CD4-positive, alpha-beta T cell (primary cell): ENCODE measurements at regions not wholly inside any gene's neighbourhood (a gene's known extent, or its start where the extent isn't known, plus 50 kb on each side); places are given as distances from the start of the nearest gene placed in this dataset.

ENCODE experiments used
- ATAC-seq: fragments of 200-7000 bp; cut with Tn5 transposase; one replicate; pipeline ENCODE4 v1.10.0; 2022; ENCODE audit warnings: mild to moderate bottlenecking; ENCODE audit not compliant: poor library complexity
- CTCF ChIA-PET: fragments of 350-600 bp; sonication (Branson Sonifier 250); formaldehyde crosslinking; loops from one replicate; lab custom pipeline; 2021; ENCODE audit warnings: antibody characterized with exemption, inconsistent platforms; lab: Charles Lee
- POLR2A ChIA-PET: fragments of 350-600 bp; sonication (Branson Sonifier 250); formaldehyde crosslinking; loops from one replicate; lab custom pipeline; 2021; ENCODE audit warnings: antibody characterized with exemption, inconsistent platforms; lab: Charles Lee
- DNase-seq, 14 experiments: peaks; one replicate each; pipeline ENCODE4 v3.0.0-alpha.2; 2013 to 2020; ENCODE audit warnings: mixed read lengths in 2 of 14
- H3K27ac ChIP-seq, 2 donors: one replicate each; pipeline versions ENCODE4 v1.5.1 to v1.7.0; 2013; ENCODE audit warnings: low read length in 2 of 2, low read depth in 1 of 2, mild to moderate bottlenecking in 1 of 2
- H3K27me3 ChIP-seq, 2 experiments: 1 replicate in 1 of 2; 2 replicates in 1 of 2; pipeline versions ENCODE4 v1.6.1 to v1.7.0; 2013; ENCODE audit warnings: low read length in 2 of 2, control low read depth in 1 of 2, mild to moderate bottlenecking in 1 of 2, moderate library complexity in 1 of 2; ENCODE audit not compliant: insufficient read depth in 2 of 2, control insufficient read depth in 1 of 2
- H3K36me3 ChIP-seq: one replicate; pipeline ENCODE4 v1.6.1; 2013; ENCODE audit warnings: low read length, control low read depth; ENCODE audit not compliant: insufficient read depth
- H3K4me1 ChIP-seq: one replicate; pipeline ENCODE4 v1.6.1; 2013; ENCODE audit warnings: low read length, control low read depth; ENCODE audit not compliant: insufficient read depth
- H3K4me3 ChIP-seq: one replicate; pipeline ENCODE4 v1.5.1; 2013; ENCODE audit warnings: mild to moderate bottlenecking, low read length, moderate library complexity
- H3K9me3 ChIP-seq, 2 experiments: 1 replicate in 1 of 2; 2 replicates in 1 of 2; pipeline versions ENCODE4 v1.6.1 to v1.7.0; 2013; ENCODE audit warnings: low read length in 2 of 2, mild to moderate bottlenecking in 2 of 2, control low read depth in 1 of 2, moderate library complexity in 1 of 2; ENCODE audit not compliant: control insufficient read depth in 1 of 2, insufficient read depth in 1 of 2
- H3K27ac Mint-ChIP-seq: one replicate; pipeline ENCODE4 v1.8.0; 2020; ENCODE audit warnings: mixed read lengths
- H3K27me3 Mint-ChIP-seq: one replicate; pipeline ENCODE4 v1.8.0; 2021; ENCODE audit warnings: mixed read lengths
- H3K36me3 Mint-ChIP-seq: one replicate; pipeline ENCODE4 v1.8.0; 2021; ENCODE audit warnings: low read depth, mixed read lengths
- H3K4me1 Mint-ChIP-seq: one replicate; pipeline ENCODE4 v1.8.0; 2021; ENCODE audit warnings: low read depth, mixed read lengths
- H3K4me3 Mint-ChIP-seq: one replicate; pipeline ENCODE4 v1.8.0; 2020; ENCODE audit warnings: mild to moderate bottlenecking, mixed read lengths
- H3K9me3 Mint-ChIP-seq: one replicate; pipeline ENCODE4 v1.8.0; 2020; ENCODE audit warnings: mixed read lengths
- intact Hi-C, 2 experiments: fragments of 100-400 bp; cut with DNase I in 1 of 2; cut with micrococcal nuclease in 1 of 2; formaldehyde crosslinking; loops; one replicate each; pipeline versions ENCODE4 v1.15.1 to v1.9.0; 2023 to 2025; cut with DNase I, micrococcal nuclease
- TF ChIP-seq, protein P1 (sequence below): fragments of 200-600 bp; IDR thresholded peaks from one replicate; pipeline ENCODE4 v1.8.0; 2022; ENCODE audit warnings: antibody characterized with exemption, mild to moderate bottlenecking

DNA sequence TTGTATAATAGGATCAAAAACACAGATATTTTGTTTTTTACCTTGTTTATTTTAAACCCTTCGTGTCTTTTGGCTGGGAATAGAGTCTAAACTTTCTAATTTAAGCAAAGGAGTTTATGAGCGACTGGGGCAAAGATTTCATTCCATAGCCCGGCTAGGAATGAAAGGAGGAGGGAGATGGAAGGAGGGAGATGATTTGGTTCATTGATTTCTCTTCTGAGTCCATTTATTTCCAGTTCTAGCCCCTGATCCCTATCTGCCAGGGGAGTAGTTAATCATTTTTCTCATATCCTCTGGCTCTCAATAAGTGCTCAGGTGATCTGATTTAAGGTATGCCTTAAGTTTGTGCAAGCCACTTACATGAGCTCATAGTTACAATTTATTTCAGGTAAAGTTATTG lies 120.0 kb downstream of the SPRY1 start:
- no peaks in the 10 kb centered on the region for H3K36me3 Mint-ChIP-seq
- Histone ChIP-seq H3K4me3 (no peak overlapping the region), H3K27ac (no peak overlapping the region), H3K36me3 (no peaks in the 10 kb centered on the region), H3K9me3 (no peaks in the 10 kb centered on the region), H3K4me1 (no peaks in the 10 kb centered on the region), H3K27me3 (no peaks in the 10 kb centered on the region)
- DNase-seq = no peak
- POLR2A ChIA-PET = no interaction called here
- no peaks in the 10 kb centered on the region for H3K9me3 Mint-ChIP-seq
- TF ChIP-seq, protein P1, sequence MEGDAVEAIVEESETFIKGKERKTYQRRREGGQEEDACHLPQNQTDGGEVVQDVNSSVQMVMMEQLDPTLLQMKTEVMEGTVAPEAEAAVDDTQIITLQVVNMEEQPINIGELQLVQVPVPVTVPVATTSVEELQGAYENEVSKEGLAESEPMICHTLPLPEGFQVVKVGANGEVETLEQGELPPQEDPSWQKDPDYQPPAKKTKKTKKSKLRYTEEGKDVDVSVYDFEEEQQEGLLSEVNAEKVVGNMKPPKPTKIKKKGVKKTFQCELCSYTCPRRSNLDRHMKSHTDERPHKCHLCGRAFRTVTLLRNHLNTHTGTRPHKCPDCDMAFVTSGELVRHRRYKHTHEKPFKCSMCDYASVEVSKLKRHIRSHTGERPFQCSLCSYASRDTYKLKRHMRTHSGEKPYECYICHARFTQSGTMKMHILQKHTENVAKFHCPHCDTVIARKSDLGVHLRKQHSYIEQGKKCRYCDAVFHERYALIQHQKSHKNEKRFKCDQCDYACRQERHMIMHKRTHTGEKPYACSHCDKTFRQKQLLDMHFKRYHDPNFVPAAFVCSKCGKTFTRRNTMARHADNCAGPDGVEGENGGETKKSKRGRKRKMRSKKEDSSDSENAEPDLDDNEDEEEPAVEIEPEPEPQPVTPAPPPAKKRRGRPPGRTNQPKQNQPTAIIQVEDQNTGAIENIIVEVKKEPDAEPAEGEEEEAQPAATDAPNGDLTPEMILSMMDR = no peak
- CTCF ChIA-PET = interaction anchor here (0.5 kb wide), 1 partner anchor 55 kb away, joined by 3 read pairs; no protein-coding TSS in a partner anchor
- ATAC-seq = no peak
- intact Hi-C loops = no loop called here
- peaks cover 3% of the 10 kb centered on the region for H3K27me3 Mint-ChIP-seq
- no peak overlapping the region for H3K4me3 Mint-ChIP-seq
- no peak overlapping the region for H3K27ac Mint-ChIP-seq
- H3K4me1 Mint-ChIP-seq = no peaks in the 10 kb centered on the region

DNA sequence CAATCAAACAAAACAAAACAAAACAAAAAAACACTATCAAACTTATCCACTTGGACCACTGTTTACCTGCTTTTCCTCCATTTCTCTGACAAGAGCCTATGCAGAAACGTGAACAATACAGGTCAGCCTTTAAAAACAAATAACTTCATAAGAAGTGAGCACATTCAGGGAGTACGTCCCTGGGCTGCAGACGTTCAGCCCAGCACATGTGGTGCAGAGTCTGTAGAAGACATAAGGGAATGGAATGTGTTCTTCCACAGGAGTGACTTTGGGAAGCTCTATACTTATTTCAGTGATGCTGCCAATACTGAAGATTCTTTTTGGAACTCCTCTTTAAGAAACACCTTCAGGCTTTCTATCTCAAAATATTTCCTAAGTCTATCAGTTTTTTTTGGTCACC lies 120.6 kb downstream of the SPRY1 start:
- Mint-ChIP-seq H3K27me3 (peaks cover 3% of the 10 kb centered on the region), H3K9me3 (no peaks in the 10 kb centered on the region), H3K4me1 (no peaks in the 10 kb centered on the region), H3K4me3 (no peak overlapping the region), H3K36me3 (no peaks in the 10 kb centered on the region), H3K27ac (no peak overlapping the region)
- no peaks in the 10 kb centered on the region for H3K36me3 ChIP-seq
- no peaks in the 10 kb centered on the region for H3K4me1 ChIP-seq
- no peak overlapping the region for H3K27ac ChIP-seq
- DNase-seq = no peak
- no peak for ATAC-seq
- H3K9me3 ChIP-seq = no peaks in the 10 kb centered on the region
- intact Hi-C loops = no loop called here
- ChIA-PET CTCF (no interaction called here), POLR2A (no interaction called here)
- no peak overlapping the region for H3K4me3 ChIP-seq
- TF ChIP-seq, protein P1 = no peak
- H3K27me3 ChIP-seq = no peaks in the 10 kb centered on the region

DNA sequence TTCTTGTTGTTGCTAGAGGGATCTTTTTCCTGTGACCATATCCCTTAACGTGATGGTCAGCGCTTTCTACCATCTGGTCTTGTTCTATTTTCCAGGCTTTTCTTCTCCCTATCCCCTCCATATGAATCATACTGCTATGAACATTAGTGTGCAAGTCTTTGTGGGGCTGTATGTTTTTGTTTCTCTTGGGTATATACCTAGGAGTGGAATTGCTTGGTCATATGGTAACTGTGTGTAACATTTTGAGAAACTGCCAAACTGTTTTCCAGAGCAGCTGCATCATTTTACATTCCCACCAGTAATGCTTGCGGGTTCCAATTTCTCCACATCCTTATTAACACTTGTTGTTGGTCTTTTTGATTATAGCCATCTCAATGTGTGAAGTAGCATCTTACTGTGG lies 121.4 kb downstream of the SPRY1 start:
- H3K27me3 ChIP-seq = no peaks in the 10 kb centered on the region
- H3K36me3 ChIP-seq = no peaks in the 10 kb centered on the region
- DNase-seq (no peak), ATAC-seq (no peak)
- no peaks in the 10 kb centered on the region for H3K9me3 ChIP-seq
- TF ChIP-seq, protein P1 = no peak
- no peak overlapping the region for H3K4me3 ChIP-seq
- POLR2A ChIA-PET = no interaction called here
- intact Hi-C loops = no loop called here
- no peak overlapping the region for H3K4me3 Mint-ChIP-seq
- no peaks in the 10 kb centered on the region for H3K36me3 Mint-ChIP-seq
- no peak overlapping the region for H3K27ac Mint-ChIP-seq
- no peaks in the 10 kb centered on the region for H3K9me3 Mint-ChIP-seq
- H3K27me3 Mint-ChIP-seq = no peaks in the 10 kb centered on the region
- CTCF ChIA-PET = interaction anchor here (0.6 kb wide), 1 partner anchor 16 kb away, joined by 3 read pairs; no protein-coding TSS in a partner anchor
- H3K4me1 ChIP-seq = no peaks in the 10 kb centered on the region
- no peaks in the 10 kb centered on the region for H3K4me1 Mint-ChIP-seq
- H3K27ac ChIP-seq = no peak overlapping the region
